Fibroblast of lung (primary cell): ENCODE measurements at regions not wholly inside any gene's neighbourhood (a gene's known extent, or its start where the extent isn't known, plus 50 kb on each side); places are given as distances from the start of the nearest gene placed in this dataset.

Experiments used
- EZH2 ChIP-seq: IDR thresholded peaks from 2 replicates; pipeline ENCODE4 v1.5.1; 2012; ENCODE audit warnings: low read length, control low read depth, mild to moderate bottlenecking; ENCODE audit errors: missing control alignments
- TF ChIP-seq, protein P1 (sequence below), 2 donors: IDR thresholded peaks in 1 of 2; conservative IDR thresholded peaks in 1 of 2; 1 replicate in 1 of 2; 2 replicates in 1 of 2; pipeline ENCODE4 v1.5.1; 2011 to 2012; ENCODE audit warnings: low read length in 2 of 2, control low read depth in 1 of 2, inconsistent platforms in 1 of 2, low read depth in 1 of 2, mild to moderate bottlenecking in 1 of 2

DNA sequence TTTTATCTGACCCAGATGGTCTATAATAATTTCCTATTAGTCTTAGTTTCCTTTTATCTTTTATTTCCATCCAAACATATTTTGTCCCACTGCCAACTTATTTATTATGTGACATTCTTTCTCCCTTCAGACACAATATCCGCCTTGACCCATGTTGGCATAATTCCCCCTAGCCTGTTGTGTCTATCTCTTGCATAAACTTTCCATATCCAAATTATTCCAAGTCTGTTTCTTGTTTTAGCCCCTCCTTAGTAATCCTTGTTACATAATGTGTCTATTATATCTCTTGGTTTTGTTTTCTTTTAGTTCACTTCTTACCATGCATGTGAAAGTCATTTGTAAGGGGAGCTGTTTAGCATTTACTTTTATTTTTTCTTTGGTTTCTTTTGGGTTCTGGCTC, 81.6 kb upstream of the CACHD1 start:
- TF ChIP-seq, protein P1, sequence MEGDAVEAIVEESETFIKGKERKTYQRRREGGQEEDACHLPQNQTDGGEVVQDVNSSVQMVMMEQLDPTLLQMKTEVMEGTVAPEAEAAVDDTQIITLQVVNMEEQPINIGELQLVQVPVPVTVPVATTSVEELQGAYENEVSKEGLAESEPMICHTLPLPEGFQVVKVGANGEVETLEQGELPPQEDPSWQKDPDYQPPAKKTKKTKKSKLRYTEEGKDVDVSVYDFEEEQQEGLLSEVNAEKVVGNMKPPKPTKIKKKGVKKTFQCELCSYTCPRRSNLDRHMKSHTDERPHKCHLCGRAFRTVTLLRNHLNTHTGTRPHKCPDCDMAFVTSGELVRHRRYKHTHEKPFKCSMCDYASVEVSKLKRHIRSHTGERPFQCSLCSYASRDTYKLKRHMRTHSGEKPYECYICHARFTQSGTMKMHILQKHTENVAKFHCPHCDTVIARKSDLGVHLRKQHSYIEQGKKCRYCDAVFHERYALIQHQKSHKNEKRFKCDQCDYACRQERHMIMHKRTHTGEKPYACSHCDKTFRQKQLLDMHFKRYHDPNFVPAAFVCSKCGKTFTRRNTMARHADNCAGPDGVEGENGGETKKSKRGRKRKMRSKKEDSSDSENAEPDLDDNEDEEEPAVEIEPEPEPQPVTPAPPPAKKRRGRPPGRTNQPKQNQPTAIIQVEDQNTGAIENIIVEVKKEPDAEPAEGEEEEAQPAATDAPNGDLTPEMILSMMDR (conservative IDR thresholded peaks at IDR 0.05 in 1 of 2, IDR thresholded peaks at IDR 0.05 in 1 of 2; ENCODE audit: low read depth in 1 of 2, low read length in 2 of 2) = no peak
- TF ChIP-seq EZH2 = no peak
